ENCODE measurements at regions not wholly inside any gene's neighbourhood (a gene's known extent, or its start where the extent isn't known, plus 50 kb on each side); places are given as distances from the start of the nearest gene placed in this dataset.

- no peak for TF ChIP-seq BRCA1 (IDR thresholded peaks at IDR 0.05; ENCODE audit: low read depth, low read length)
- no peak for TF ChIP-seq GABPA (IDR thresholded peaks at IDR 0.05; ENCODE audit: low read depth)
- no peak for TF ChIP-seq E2F8 (IDR thresholded peaks at IDR 0.05; ENCODE audit: low read depth, partially characterized antibody)
- no peak for TF ChIP-seq ATF2 (IDR thresholded peaks at IDR 0.05; ENCODE audit: low read length)
- TF ChIP-seq HDAC6 (IDR thresholded peaks at IDR 0.05; ENCODE audit: unreplicated experiment) = no peak
- no peak for TF ChIP-seq ZNF687 (IDR thresholded peaks at IDR 0.05)
- TF ChIP-seq ZNF622 (IDR thresholded peaks at IDR 0.05) = no peak
- no peak for TF ChIP-seq ZBTB11 (CRISPR knock-in tag; IDR thresholded peaks at IDR 0.05)
- no peak for TF ChIP-seq ZBTB4 (CRISPR knock-in tag; IDR thresholded peaks at IDR 0.05)
- TF ChIP-seq EZH2 (IDR thresholded peaks at IDR 0.05; ENCODE audit: borderline replicate concordance, control insufficient read depth, low read depth, low read length) = no peak
These were observed 160.4 kb downstream of the PAPSS1 start (continued) for GRCh38 chr4:107559653-107560052.
